OCI-LY3 (cell line): ENCODE measurements at regions not wholly inside any gene's neighbourhood (a gene's known extent, or its start where the extent isn't known, plus 50 kb on each side); places are given as distances from the start of the nearest gene placed in this dataset.

Experiments
- H2AFZ ChIP-seq: fragments of 200-600, 300-600 bp; shearing (Covaris generic); 2 replicates; pipeline ENCODE4 v1.6.0; 2014; ENCODE audit warnings: antibody characterized with exemption, low read depth, low read length
- H3K27ac ChIP-seq: fragments of 200-600, 300-600 bp; sonication (generic); 2 replicates; pipeline ENCODE4 v1.5.1; 2014; ENCODE audit warnings: mild to moderate bottlenecking, low read length, moderate library complexity, mixed read lengths
- H3K27me3 ChIP-seq: fragments of 200-600, 300-600 bp; sonication (generic); 2 replicates; pipeline ENCODE4 v1.6.1; 2014; ENCODE audit warnings: low read depth, low read length, mixed read lengths
- H3K36me3 ChIP-seq: fragments of 200-600, 300-600 bp; sonication (generic); replicated peaks from 2 replicates; pipeline ENCODE3; 2014; ENCODE audit warnings: low read depth, low read length, mixed read lengths
- H3K4me1 ChIP-seq: fragments of 300-600, 200-600 bp; sonication (generic); 2 replicates; pipeline ENCODE4 v1.6.1; 2014; ENCODE audit warnings: low read length, mixed read lengths
- H3K4me2 ChIP-seq: fragments of 200-600, 300-600 bp; sonication (generic); 2 replicates; pipeline ENCODE4 v1.6.1; 2014; ENCODE audit warnings: low read length, mixed read lengths
- H3K4me3 ChIP-seq: fragments of 300-600, 200-600 bp; sonication (generic); 2 replicates; pipeline ENCODE4 v1.5.1; 2014; ENCODE audit warnings: antibody characterized with exemption, mild to moderate bottlenecking, low read length, moderate library complexity
- H3K79me2 ChIP-seq: fragments of 300-600, 200-600 bp; shearing (Covaris generic); 2 replicates; pipeline ENCODE4 v1.6.1; 2014; ENCODE audit warnings: mild to moderate bottlenecking, low read length, mixed read lengths
- H3K9ac ChIP-seq: fragments of 300-600, 200-600 bp; shearing (Covaris generic); 2 replicates; pipeline ENCODE4 v1.6.0; 2014; ENCODE audit warnings: mild to moderate bottlenecking, low read length, moderate library complexity
- H3K9me3 ChIP-seq: fragments of 200-600, 300-600 bp; shearing (Covaris generic); 2 replicates; pipeline ENCODE4 v1.6.1; 2014; ENCODE audit warnings: low read length, mixed read lengths; ENCODE audit not compliant: insufficient read depth
- H4K20me1 ChIP-seq: fragments of 200-600, 300-600 bp; sonication (generic); 2 replicates; pipeline ENCODE4 v1.6.1; 2016; ENCODE audit warnings: low read length, mixed read lengths; ENCODE audit not compliant: insufficient read depth
- CTCF ChIP-seq: fragments of 200-600, 300-600 bp; sonication (generic); IDR thresholded peaks from 2 replicates; pipeline ENCODE4 v1.5.1; 2014; ENCODE audit warnings: antibody characterized with exemption, low read length, low read depth
- EZH2phosphoT487 ChIP-seq: fragments of 200-600 bp; shearing (Covaris generic); IDR thresholded peaks from 2 replicates; pipeline ENCODE4 v1.6.1; 2018; ENCODE audit warnings: antibody characterized with exemption, mixed run types, low read depth

GRCh38 chr13:60696602-60697001, 299.6 kb downstream of the TDRD3 start:
- Histone ChIP-seq H3K4me3 (no peak overlapping the region), H2AFZ (no peak overlapping the region), H3K36me3 (no peaks in the 10 kb centered on the region), H3K79me2 (no peaks in the 10 kb centered on the region), H3K9me3 (no peaks in the 10 kb centered on the region), H4K20me1 (no peaks in the 10 kb centered on the region), H3K9ac (no peak overlapping the region), H3K4me1 (no peaks in the 10 kb centered on the region), H3K27ac (no peak overlapping the region), H3K4me2 (no peak overlapping the region), H3K27me3 (no peaks in the 10 kb centered on the region)
- TF ChIP-seq EZH2phosphoT487 (no peak), CTCF (no peak)

GRCh38 chr13:60691268-60691667, 294.2 kb downstream of the TDRD3 start:
- Histone ChIP-seq H3K4me1 (peaks cover 6% of the 10 kb centered on the region), H3K79me2 (no peaks in the 10 kb centered on the region), H3K9ac (no peak overlapping the region), H3K36me3 (no peaks in the 10 kb centered on the region), H3K4me2 (no peak overlapping the region), H3K27me3 (no peaks in the 10 kb centered on the region), H3K9me3 (no peaks in the 10 kb centered on the region), H4K20me1 (no peaks in the 10 kb centered on the region), H3K27ac (no peak overlapping the region), H3K4me3 (no peak overlapping the region), H2AFZ (no peak overlapping the region)
- no peak for TF ChIP-seq EZH2phosphoT487
- TF ChIP-seq CTCF = no peak

GRCh38 chr13:60690604-60691003, 293.6 kb downstream of the TDRD3 start:
- no peak overlapping the region for H3K9ac ChIP-seq
- H2AFZ ChIP-seq = no peak overlapping the region
- no peaks in the 10 kb centered on the region for H3K79me2 ChIP-seq
- H3K4me2 ChIP-seq = no peak overlapping the region
- H3K4me1 ChIP-seq = peaks cover 6% of the 10 kb centered on the region
- no peak overlapping the region for H3K27ac ChIP-seq
- H3K27me3 ChIP-seq = no peaks in the 10 kb centered on the region
- TF ChIP-seq CTCF = no peak
- TF ChIP-seq EZH2phosphoT487 = no peak
- H4K20me1 ChIP-seq = no peaks in the 10 kb centered on the region
- no peaks in the 10 kb centered on the region for H3K9me3 ChIP-seq
- H3K4me3 ChIP-seq = no peak overlapping the region
- no peaks in the 10 kb centered on the region for H3K36me3 ChIP-seq

GRCh38 chr13:60689571-60689970, 292.6 kb downstream of the TDRD3 start:
- Histone ChIP-seq H3K4me3 (no peak overlapping the region), H3K27me3 (no peaks in the 10 kb centered on the region), H3K36me3 (no peaks in the 10 kb centered on the region), H3K9ac (no peak overlapping the region), H2AFZ (no peak overlapping the region), H3K9me3 (no peaks in the 10 kb centered on the region), H3K4me2 (no peak overlapping the region), H4K20me1 (no peaks in the 10 kb centered on the region), H3K27ac (no peak overlapping the region), H3K79me2 (no peaks in the 10 kb centered on the region), H3K4me1 (peaks cover 6% of the 10 kb centered on the region)
- TF ChIP-seq CTCF (no peak), EZH2phosphoT487 (no peak)
